ENCODE measurements at regions not wholly inside any gene's neighbourhood (a gene's known extent, or its start where the extent isn't known, plus 50 kb on each side); places are given as distances from the start of the nearest gene placed in this dataset.

GRCh38 chr1:5688081-5689077 lies 303.8 kb downstream of the NPHP4 start:
- peaks cover 0 to 30% (median 0%) of the 10 kb centered on the region in 9 donors for H3K27me3 ChIP-seq
- no peak overlapping the region for H3K4me3 ChIP-seq
- no peaks in the 10 kb centered on the region for H3K4me1 ChIP-seq
- H3K9me3 ChIP-seq: no peaks in the 10 kb centered on the region
- no peaks in the 10 kb centered on the region for H3K36me3 ChIP-seq
- TF ChIP-seq, protein P1, sequence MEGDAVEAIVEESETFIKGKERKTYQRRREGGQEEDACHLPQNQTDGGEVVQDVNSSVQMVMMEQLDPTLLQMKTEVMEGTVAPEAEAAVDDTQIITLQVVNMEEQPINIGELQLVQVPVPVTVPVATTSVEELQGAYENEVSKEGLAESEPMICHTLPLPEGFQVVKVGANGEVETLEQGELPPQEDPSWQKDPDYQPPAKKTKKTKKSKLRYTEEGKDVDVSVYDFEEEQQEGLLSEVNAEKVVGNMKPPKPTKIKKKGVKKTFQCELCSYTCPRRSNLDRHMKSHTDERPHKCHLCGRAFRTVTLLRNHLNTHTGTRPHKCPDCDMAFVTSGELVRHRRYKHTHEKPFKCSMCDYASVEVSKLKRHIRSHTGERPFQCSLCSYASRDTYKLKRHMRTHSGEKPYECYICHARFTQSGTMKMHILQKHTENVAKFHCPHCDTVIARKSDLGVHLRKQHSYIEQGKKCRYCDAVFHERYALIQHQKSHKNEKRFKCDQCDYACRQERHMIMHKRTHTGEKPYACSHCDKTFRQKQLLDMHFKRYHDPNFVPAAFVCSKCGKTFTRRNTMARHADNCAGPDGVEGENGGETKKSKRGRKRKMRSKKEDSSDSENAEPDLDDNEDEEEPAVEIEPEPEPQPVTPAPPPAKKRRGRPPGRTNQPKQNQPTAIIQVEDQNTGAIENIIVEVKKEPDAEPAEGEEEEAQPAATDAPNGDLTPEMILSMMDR (IDR thresholded peaks at IDR 0.05): no peak
- no peak for TF ChIP-seq POLR2A (IDR thresholded peaks at IDR 0.05)
- no peak overlapping the region for H3K27ac ChIP-seq
- DNase-seq (no peak), ATAC-seq (no peak)
- 69 to 77% (median 72%) methylated on average over 27 to 28 of the region's 28 CpGs for WGBS, 4 donors
- intact Hi-C loops (cut with DNase I): loop anchor here in 1 of 10 donors (5.0 kb wide), 1 partner anchor 281 kb away; no protein-coding TSS in a partner anchor

DNA sequence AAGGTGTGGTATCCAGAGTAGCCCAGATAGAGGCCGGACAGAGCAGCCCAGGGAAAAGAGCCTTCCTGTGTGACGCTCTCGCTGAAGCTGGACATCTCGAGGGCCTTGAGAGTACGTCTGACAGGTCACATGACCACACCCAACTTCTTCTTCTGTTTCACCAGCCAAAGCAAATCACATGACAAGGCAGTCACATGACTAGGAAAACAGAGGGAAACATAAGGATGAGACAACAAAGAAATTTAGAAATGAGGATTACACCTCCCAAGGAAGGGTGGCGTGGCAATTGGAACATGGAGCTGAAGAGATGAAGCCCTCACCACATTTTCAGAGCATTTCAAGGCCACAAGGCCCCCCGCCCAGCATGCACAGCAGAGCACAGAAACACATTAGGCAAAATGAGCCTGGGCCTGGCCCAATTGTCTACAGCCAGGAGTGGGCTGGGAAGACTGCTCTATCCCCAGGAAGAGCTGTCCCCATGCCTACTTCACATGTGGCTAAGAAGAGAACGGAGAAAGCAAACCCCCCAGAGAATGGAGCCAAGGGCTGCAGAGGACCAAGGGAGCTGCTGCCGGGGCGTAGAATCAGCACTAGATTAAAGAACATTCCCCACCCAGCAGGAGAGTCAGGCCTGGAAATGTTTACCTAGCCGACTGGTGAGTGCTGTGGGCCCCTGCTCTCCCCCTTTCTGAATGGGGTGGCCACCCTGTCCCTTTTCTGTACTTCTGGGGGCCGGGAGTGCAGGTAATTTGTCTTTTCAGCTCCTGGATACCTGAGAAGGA lies 305.1 kb downstream of the NPHP4 start:
- intact Hi-C loops (cut with DNase I): loop anchor here in 1 of 10 donors (5.0 kb wide), 1 partner anchor 280 kb away; no protein-coding TSS in a partner anchor
- H3K27ac ChIP-seq: no peak overlapping the region
- no peak for TF ChIP-seq POLR2A (IDR thresholded peaks at IDR 0.05)
- TF ChIP-seq, protein P1 (IDR thresholded peaks at IDR 0.05): no peak
- no peaks in the 10 kb centered on the region for H3K36me3 ChIP-seq
- H3K4me1 ChIP-seq: no peaks in the 10 kb centered on the region
- no peak for ATAC-seq
- WGBS, 4 donors: 81 to 89% (median 83%) methylated on average over 12 of the region's 12 CpGs
- DNase-seq: no peak
- no peak overlapping the region for H3K4me3 ChIP-seq
- peaks cover 0 to 37% (median 0%) of the 10 kb centered on the region in 9 donors for H3K27me3 ChIP-seq
- H3K9me3 ChIP-seq: no peaks in the 10 kb centered on the region

GRCh38 chr1:5686195-5686594 lies 306.0 kb downstream of the NPHP4 start:
- H3K27ac ChIP-seq: no peak overlapping the region
- whole genome bisulfite sequencing, 4 donors: 67 to 85% (median 79%) methylated on average over 1 of the region's 1 CpG
- TF ChIP-seq, protein P1 (IDR thresholded peaks at IDR 0.05): no peak
- TF ChIP-seq POLR2A (IDR thresholded peaks at IDR 0.05): no peak
- no peaks in the 10 kb centered on the region for H3K36me3 ChIP-seq
- intact Hi-C loops (cut with DNase I): loop anchor here in 1 of 10 donors (5.0 kb wide), 1 partner anchor 279 kb away; no protein-coding TSS in a partner anchor
- DNase-seq: no peak
- no peak for ATAC-seq
- H3K9me3 ChIP-seq: no peaks in the 10 kb centered on the region
- H3K4me1 ChIP-seq: no peaks in the 10 kb centered on the region
- no peak overlapping the region for H3K4me3 ChIP-seq
- peaks cover 0 to 37% (median 0%) of the 10 kb centered on the region in 9 donors for H3K27me3 ChIP-seq

Data from heart left ventricle (tissue), 16 donors.